ENCODE measurements at regions not wholly inside any gene's neighbourhood (a gene's known extent, or its start where the extent isn't known, plus 50 kb on each side); places are given as distances from the start of the nearest gene placed in this dataset.

GRCh38 chr11:92495107-92495793 lies 270.6 kb downstream of the FAT3 start:
- no peak overlapping the region for H3K27ac ChIP-seq (ENCODE audit: low read depth, low read length)
- H2BK12ac ChIP-seq (ENCODE audit: low read depth, low read length): no peak overlapping the region
- no peaks in the 10 kb centered on the region for H3K27me3 ChIP-seq (replicated peaks in 1 of 4; ENCODE audit: control insufficient read depth in 3 of 4, extremely low read depth in 1 of 4, insufficient read depth in 3 of 4, low read length in 3 of 4)
- H4K8ac ChIP-seq (ENCODE audit: extremely low read depth, insufficient read depth, low read length): no peak overlapping the region
- H3K4me1 ChIP-seq (replicated peaks in 1 of 4; ENCODE audit: control insufficient read depth in 3 of 4, insufficient read depth in 4 of 4, low read length in 3 of 4): no peaks in the 10 kb centered on the region
- H3K9me3 ChIP-seq (ENCODE audit: insufficient read depth in 2 of 2, low read depth in 1 of 2, low read length in 1 of 2): no peaks in the 10 kb centered on the region
- no peak for DNase-seq (ENCODE audit: low read depth in 1 of 2, low spot score in 2 of 2)
- no peak overlapping the region for H3K9ac ChIP-seq (replicated peaks in 1 of 4; ENCODE audit: extremely low read depth in 1 of 4, low read depth in 3 of 4, low read length in 3 of 4)
- H3K79me2 ChIP-seq (ENCODE audit: control insufficient read depth in 1 of 2, insufficient read depth in 2 of 2, low read length in 2 of 2): no peaks in the 10 kb centered on the region
- no peaks in the 10 kb centered on the region for H4K20me1 ChIP-seq (replicated peaks in 1 of 2; ENCODE audit: control insufficient read depth in 1 of 2, insufficient read depth in 2 of 2, low read length in 2 of 2)
- ChIA-PET CTCF (ENCODE audit: partially characterized antibody) (interaction anchor here (0.6 to 1.3 kb wide), 4 partner anchors 9 to 1304 kb away, joined by 3 to 5 read pairs (median 4); no protein-coding TSS in a partner anchor), POLR2A (ENCODE audit: partially characterized antibody) (no interaction called here)
- no peak overlapping the region for H3K18ac ChIP-seq (ENCODE audit: extremely low read depth, low read length)
- H3K56ac ChIP-seq (replicated peaks; ENCODE audit: insufficient read length, low read depth, low read length): no peak overlapping the region
- no peak overlapping the region for H2AFZ ChIP-seq (ENCODE audit: low read length)
- no peak overlapping the region for H2BK5ac ChIP-seq (ENCODE audit: low read depth, low read length)
- no peak for FAIRE-seq
- no peak overlapping the region for H3K14ac ChIP-seq (ENCODE audit: insufficient read length)
- no peak overlapping the region for H2BK120ac ChIP-seq (replicated peaks; ENCODE audit: low read depth, low read length)
- no peaks in the 10 kb centered on the region for H3K36me3 ChIP-seq (ENCODE audit: control insufficient read depth in 2 of 4, insufficient read depth in 4 of 4, low read length in 3 of 4)
- WGBS, 2 experiments (ENCODE audit: extremely low coverage in 1 of 2, insufficient coverage in 1 of 2, insufficient read length in 1 of 2, insufficient replicate concordance in 2 of 2, low coverage in 1 of 2, low lambda C conversion rate in 2 of 2, missing lambda C conversion rate in 1 of 2): 92% methylated on average over 3 of the region's 3 CpGs; no CpG with 5 or more reads in 1 of the 2 experiments
- no peak overlapping the region for H3K4me2 ChIP-seq (ENCODE audit: insufficient read depth in 1 of 2, low read depth in 2 of 2, low read length in 2 of 2)
- H2BK15ac ChIP-seq (ENCODE audit: low read length): no peak overlapping the region
- H4K91ac ChIP-seq (replicated peaks; ENCODE audit: insufficient read length, low read length): no peak overlapping the region
- H3K23me2 ChIP-seq (ENCODE audit: low read depth, low read length): no peaks in the 10 kb centered on the region
- no peak overlapping the region for H4K5ac ChIP-seq (ENCODE audit: insufficient read length, low read depth, low read length)
- no peak overlapping the region for H2BK20ac ChIP-seq (ENCODE audit: low read length)
- H3K4me3 ChIP-seq (ENCODE audit: extremely low read depth in 1 of 4, insufficient read depth in 2 of 4, low read depth in 3 of 4, low read length in 4 of 4): no peak overlapping the region
- no peak overlapping the region for H3K23ac ChIP-seq (ENCODE audit: insufficient read length)
- no peak overlapping the region for H3K4ac ChIP-seq (replicated peaks; ENCODE audit: insufficient read length, low read depth, low read length)
- no peak overlapping the region for H2AK5ac ChIP-seq (ENCODE audit: low read depth, low read length)
- no peaks in the 10 kb centered on the region for H3K79me1 ChIP-seq (ENCODE audit: low read depth, low read length)
- TF ChIP-seq CEBPB (IDR thresholded peaks at IDR 0.05; ENCODE audit: low read depth, low read length) (no peak), SRF (IDR thresholded peaks at IDR 0.05; ENCODE audit: low read depth, low read length) (no peak), POLR2A (IDR thresholded peaks at IDR 0.05; ENCODE audit: control extremely low read depth in 1 of 2, low read depth in 2 of 2, low read length in 2 of 2) (no peak), RBBP5 (IDR thresholded peaks at IDR 0.05; ENCODE audit: borderline replicate concordance, low read depth, low read length) (no peak), ATF3 (IDR thresholded peaks at IDR 0.05; ENCODE audit: insufficient read depth, low read depth, low read length) (no peak), EGR1 (IDR thresholded peaks at IDR 0.05; ENCODE audit: borderline replicate concordance, low read depth, low read length) (no peak), GTF2F1 (IDR thresholded peaks at IDR 0.05; ENCODE audit: borderline replicate concordance, low read depth, low read length) (no peak), E2F6 (IDR thresholded peaks at IDR 0.05) (no peak), NRF1 (IDR thresholded peaks at IDR 0.05; ENCODE audit: low read depth, low read length) (no peak), SIN3A (conservative IDR thresholded peaks at IDR 0.05 in 1 of 2, IDR thresholded peaks at IDR 0.05 in 1 of 2; ENCODE audit: low read depth in 1 of 2, low read length in 2 of 2) (no peak), BCL11A (IDR thresholded peaks at IDR 0.05; ENCODE audit: low read depth in 2 of 2, low read length in 2 of 2) (no peak)
